ENCODE measurements at regions not wholly inside any gene's neighbourhood (a gene's known extent, or its start where the extent isn't known, plus 50 kb on each side); places are given as distances from the start of the nearest gene placed in this dataset.

DNA sequence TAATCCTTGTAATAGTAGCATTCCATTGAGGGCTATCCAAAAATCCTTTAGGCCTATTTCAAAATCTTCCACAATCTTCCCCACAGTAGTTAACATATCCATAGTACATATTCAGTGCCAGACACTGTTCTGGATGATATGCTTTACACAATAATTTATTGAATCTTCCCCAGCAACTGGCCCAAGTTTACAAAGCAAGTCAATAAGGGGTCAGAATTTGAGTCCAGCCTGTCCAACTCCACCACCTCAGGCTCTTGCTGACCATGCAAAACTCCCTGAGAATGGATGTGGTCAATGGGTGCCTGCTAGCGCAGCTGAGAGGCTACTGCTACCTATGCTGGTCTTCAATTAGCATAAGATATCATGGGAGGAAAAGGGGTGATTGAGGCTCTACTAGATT is 529.6 kb downstream of the FGF9 start:
- TF ChIP-seq, protein P1, sequence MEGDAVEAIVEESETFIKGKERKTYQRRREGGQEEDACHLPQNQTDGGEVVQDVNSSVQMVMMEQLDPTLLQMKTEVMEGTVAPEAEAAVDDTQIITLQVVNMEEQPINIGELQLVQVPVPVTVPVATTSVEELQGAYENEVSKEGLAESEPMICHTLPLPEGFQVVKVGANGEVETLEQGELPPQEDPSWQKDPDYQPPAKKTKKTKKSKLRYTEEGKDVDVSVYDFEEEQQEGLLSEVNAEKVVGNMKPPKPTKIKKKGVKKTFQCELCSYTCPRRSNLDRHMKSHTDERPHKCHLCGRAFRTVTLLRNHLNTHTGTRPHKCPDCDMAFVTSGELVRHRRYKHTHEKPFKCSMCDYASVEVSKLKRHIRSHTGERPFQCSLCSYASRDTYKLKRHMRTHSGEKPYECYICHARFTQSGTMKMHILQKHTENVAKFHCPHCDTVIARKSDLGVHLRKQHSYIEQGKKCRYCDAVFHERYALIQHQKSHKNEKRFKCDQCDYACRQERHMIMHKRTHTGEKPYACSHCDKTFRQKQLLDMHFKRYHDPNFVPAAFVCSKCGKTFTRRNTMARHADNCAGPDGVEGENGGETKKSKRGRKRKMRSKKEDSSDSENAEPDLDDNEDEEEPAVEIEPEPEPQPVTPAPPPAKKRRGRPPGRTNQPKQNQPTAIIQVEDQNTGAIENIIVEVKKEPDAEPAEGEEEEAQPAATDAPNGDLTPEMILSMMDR (IDR thresholded peaks at IDR 0.05; ENCODE audit: low read length), result no peak
- TF ChIP-seq EZH2 (IDR thresholded peaks at IDR 0.05; ENCODE audit: borderline replicate concordance, low read length), result no peak
